ENCODE measurements at regions not wholly inside any gene's neighbourhood (a gene's known extent, or its start where the extent isn't known, plus 50 kb on each side); places are given as distances from the start of the nearest gene placed in this dataset.
"Not testable (repeated sequence)": the region's sequence is repeated elsewhere in the genome, so short reads cannot be mapped to it uniquely, and the experiment has no call there.

DNA sequence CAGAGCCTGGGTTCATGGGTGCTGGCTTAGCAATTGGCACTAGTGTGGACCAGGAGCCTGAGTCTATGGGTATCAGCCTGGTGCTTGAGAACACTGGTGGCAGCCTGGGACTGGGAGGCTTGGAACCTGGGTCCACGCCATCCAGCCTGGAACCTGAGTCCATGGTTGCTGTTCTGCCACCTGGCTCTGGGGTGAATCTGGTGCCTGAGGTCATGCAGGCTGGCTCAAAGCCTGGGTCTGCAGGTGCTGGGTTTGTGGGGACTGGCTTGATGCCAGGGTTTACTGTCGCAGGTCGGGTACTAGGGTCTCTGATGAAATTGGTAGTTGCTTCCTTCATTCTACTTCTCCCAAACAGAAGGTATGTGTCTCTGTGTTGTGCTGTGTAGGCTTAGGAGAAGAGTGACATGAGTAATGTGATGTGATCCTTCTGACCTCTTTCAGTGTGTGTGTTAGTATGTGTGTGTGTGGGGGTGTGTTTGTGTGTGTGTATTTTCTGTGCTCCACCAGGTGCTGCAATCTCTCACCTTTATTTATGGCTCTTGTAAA, 517.0 kb upstream of the EPHA5 start:
- DNase-seq (ENCODE audit: low read depth, low spot score), result no peak

- no peak for DNase-seq (ENCODE audit: low read depth, low spot score)
These were observed 515.8 kb upstream of the EPHA5 start for GRCh38 chr4:66186095-66186494.

DNA sequence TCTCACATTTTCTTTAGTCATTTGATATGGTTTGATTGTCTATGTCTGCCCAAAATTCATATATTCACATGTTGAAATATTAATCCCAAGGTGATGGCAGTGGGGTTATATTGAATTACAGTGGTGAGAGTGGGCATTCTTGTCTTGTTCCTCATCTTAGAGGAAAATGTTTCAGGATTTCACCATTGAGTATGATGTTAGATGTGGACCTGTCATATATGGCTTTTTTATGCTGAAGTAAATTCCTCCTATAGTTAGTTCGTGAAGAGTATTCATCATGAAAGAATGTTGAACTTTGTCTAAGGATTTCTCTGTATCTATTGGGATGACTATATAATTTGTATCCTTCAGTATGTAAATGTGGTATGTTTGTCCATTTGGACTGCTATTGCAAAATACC, 512.3 kb upstream of the EPHA5 start:
- no peak for DNase-seq (ENCODE audit: low read depth, low spot score)

DNA sequence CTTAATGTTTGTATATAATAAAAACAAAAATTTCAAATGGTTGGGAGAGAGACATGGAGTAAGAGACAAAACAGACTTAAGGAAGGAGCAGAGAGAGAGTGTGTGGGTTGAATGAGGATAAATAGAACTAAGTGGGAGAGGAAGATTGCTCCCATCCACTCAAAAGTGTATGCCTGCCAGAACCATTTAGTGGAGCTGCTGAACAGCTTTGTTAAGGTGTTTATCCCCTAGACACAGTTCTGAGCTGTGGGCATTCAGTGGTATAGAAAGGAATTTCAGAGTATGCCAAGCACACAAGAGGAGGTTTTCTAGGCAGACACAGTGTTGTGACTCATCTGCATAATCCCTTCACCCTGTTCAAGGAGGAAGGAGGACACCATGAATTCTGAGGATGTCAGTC, 508.6 kb upstream of the EPHA5 start:
- DNase-seq (ENCODE audit: low read depth, low spot score), result no peak

DNA sequence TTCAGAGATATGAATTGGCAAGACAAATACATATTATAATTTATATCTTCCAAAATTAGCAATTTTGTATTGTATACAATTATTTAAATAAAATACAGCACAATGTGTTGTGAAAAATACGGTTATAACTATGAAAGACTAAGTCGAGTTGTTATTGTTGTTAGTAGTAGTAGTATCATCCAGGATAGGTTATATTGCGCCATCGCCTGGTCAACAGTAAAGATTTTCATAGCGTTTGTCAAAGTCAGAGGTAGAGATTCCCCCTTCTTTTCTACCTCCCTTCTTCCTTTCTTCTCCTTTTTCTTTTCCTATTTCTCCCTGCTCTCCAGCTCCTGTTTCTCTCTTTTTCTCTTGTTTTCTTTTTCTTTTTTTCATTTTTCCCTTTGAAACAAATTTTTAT, 499.1 kb upstream of the EPHA5 start:
- no peak for DNase-seq (ENCODE audit: low read depth, low spot score)

DNA sequence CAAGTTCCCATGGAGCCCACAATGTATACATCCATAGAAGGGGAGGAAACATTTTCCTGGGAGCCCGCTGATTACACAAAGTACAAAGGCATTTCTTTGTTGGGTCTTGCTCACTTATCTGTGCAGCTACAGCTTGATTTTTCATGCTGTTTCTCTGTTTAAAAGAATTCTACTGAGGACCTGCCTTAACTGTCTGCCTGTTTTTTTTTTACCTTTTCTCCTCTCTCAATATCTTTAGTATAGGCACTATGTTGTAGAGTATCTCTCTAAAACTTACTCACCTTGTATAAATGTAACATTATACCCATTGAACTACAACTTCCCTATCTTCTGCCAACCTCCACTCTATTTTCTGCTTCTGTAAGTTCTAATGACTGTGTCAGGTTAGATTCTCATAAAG, 494.6 kb upstream of the EPHA5 start:
- DNase-seq (ENCODE audit: low read depth, low spot score), result no peak

DNA sequence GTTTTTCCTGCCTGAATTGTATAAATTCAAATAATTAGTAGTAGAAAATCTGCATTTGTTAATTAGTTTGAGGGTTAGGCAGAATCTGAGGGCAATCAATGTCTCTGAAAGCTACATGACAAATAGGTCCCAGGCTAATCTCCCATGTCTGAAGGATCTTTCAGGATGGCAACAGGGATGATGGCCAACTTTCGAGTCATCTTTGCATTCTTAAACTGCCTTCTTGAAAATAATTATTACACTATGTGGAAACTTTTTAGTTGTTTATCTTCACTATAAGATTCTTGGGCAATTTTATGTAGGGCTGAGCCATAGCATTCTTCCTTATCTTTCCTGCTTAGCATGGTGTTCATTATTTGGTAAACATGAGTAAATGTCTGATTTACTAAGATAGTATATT, 490.3 kb upstream of the EPHA5 start:
- DNase-seq (ENCODE audit: low read depth, low spot score), result no peak

DNA sequence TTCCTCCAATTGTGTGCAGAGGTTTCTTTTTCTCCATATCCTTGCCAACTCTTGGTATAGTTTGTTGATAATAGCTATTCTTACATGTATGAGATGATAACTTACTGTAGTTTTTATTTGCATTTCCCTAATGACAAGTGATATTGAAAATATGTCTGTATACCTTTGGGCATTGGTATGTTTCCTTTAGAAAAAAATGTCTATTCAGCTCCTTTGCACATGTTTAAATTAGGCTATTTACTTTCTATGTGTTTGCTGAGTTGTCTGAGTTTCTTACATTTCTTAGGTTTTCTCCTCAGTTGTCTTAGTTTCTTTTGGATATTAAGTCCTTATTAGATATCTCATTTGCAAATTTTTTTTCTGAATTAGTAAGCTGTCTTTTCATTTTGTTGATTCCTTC, 487.3 kb upstream of the EPHA5 start:
- DNase-seq (ENCODE audit: low read depth, low spot score), result no peak

GRCh38 chr4:66130042-66130441, 459.8 kb upstream of the EPHA5 start:
- no peak for DNase-seq (ENCODE audit: low read depth, low spot score)

- DNase-seq (ENCODE audit: low read depth, low spot score), result no peak
These were observed 453.6 kb upstream of the EPHA5 start for GRCh38 chr4:66123831-66124413.

GRCh38 chr4:66123190-66123589, 452.9 kb upstream of the EPHA5 start:
- no peak for DNase-seq (ENCODE audit: low read depth, low spot score)

GRCh38 chr4:66115231-66115630, 444.9 kb upstream of the EPHA5 start:
- not testable (repeated sequence) for DNase-seq (ENCODE audit: low read depth, low spot score)

GRCh38 chr4:66108898-66109297, 438.6 kb upstream of the EPHA5 start:
- no peak for DNase-seq (ENCODE audit: low read depth, low spot score)

DNA sequence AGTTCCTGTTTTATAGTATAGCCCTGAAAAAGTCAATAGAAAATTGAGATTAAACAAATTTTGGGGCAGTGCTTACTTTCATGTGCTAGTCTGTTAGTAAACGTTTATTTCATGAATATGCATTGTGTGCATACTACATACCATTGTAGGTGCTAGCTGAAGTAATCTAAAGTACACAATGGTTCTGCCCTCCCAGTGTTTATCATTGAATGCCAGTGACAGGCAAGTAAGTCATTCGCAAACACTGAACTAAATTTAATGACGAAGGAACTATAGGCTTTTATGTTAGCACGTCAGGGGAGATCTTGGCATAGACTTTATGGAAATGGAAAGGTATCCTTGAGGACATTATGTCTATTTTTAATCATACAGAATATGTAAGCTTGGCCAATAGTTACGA, 426.9 kb upstream of the EPHA5 start:
- no peak for DNase-seq (ENCODE audit: low read depth, low spot score)

GRCh38 chr4:66095065-66095464, 424.8 kb upstream of the EPHA5 start:
- no peak for DNase-seq (ENCODE audit: low read depth, low spot score)

DNA sequence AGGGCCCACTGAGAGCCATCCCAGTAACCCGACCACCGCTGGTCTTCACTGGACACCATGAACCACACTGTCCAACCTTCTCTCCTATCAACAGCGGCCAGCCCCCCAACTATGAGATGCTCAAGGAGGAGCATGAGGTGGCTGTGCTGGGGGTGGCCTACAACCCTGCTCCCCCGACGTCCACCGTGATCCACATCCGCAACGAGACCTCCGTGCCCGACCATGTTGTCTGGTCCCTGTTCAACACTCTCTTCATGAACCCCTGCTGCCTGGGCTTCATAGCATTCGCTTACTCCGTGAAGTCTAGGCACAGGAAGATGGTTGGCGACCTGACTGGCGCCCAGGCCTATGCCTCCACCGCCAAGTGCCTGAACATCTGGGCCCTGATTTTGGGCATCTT, 423.8 kb upstream of the EPHA5 start:
- no peak for DNase-seq (ENCODE audit: low read depth, low spot score)

DNA sequence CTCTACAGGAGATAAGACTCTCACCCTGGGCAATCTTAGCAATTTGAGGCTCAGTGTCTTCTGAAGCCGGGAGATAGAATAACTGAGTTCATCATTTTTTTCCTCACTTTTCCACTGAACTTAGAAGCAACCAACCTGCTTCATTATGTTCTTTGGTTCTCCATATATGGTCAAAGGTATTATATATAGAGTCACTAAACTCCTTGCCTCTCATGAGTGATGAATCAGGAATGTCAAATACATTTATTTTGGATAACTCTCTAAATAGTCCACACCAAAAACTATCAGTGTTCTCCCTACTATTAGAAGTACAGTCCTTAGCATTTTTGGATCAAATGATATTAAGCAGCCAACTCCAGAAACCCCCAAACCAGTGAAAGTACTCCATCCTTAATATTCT, 421.5 kb upstream of the EPHA5 start:
- no peak for DNase-seq (ENCODE audit: low read depth, low spot score)

DNA sequence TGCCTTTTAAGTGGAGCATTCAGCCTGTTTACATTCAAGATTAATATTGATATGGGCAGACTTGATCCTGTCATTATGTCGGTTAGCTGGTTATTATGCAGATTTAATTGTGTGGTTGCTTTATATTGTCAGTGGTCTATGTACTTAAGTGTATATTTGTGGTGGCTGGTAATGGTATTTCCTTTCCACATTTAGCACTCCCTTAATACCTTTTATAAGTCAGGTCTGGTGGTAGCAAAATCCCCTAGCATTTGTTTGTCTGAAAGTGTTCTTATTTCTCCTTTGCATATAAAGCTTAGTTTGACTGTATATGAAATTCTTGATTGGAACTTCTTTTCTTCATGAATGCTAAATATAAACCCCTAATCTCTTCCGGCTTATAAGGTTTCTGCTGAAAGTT, 403.7 kb upstream of the EPHA5 start:
- no peak for DNase-seq (ENCODE audit: low read depth, low spot score)

- DNase-seq (ENCODE audit: low read depth, low spot score), result no peak
These were observed 401.6 kb upstream of the EPHA5 start for GRCh38 chr4:66071911-66072310.

GRCh38 chr4:66062921-66063320, 392.6 kb upstream of the EPHA5 start:
- DNase-seq (ENCODE audit: low read depth, low spot score), result no peak

- DNase-seq (ENCODE audit: low read depth, low spot score), result no peak
These were observed 391.8 kb upstream of the EPHA5 start for GRCh38 chr4:66062044-66062443.

DNA sequence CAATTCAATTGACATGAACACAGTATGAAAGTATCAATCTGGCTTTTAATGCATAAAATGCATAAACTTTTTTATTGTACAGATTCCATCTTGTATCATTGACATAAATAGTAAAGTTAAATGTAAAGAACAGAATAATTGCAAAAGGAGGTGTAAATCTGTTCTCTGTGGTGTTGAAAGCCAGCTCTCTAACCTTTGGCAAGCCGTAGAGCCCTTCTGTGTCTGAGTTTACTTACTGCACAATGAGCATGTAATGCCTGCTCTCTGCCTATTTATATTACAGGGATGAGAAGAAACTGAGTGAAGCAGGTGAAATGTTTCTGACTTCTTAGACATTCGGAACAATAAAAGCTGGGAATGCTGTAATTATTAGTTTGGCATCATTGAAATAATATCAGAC, 389.3 kb upstream of the EPHA5 start:
- DNase-seq (ENCODE audit: low read depth, low spot score), result no peak

GRCh38 chr4:66059136-66059535, 388.8 kb upstream of the EPHA5 start:
- no peak for DNase-seq (ENCODE audit: low read depth, low spot score)

- no peak for DNase-seq (ENCODE audit: low read depth, low spot score)
These were observed 385.7 kb upstream of the EPHA5 start for GRCh38 chr4:66055999-66056398.
